RPMI8226 (cell line): ENCODE measurements at regions not wholly inside any gene's neighbourhood (a gene's known extent, or its start where the extent isn't known, plus 50 kb on each side); places are given as distances from the start of the nearest gene placed in this dataset.

ENCODE experiments used
- DNase-seq: peaks from one replicate; pipeline ENCODE4 v3.0.0-alpha.2; 2015

DNA sequence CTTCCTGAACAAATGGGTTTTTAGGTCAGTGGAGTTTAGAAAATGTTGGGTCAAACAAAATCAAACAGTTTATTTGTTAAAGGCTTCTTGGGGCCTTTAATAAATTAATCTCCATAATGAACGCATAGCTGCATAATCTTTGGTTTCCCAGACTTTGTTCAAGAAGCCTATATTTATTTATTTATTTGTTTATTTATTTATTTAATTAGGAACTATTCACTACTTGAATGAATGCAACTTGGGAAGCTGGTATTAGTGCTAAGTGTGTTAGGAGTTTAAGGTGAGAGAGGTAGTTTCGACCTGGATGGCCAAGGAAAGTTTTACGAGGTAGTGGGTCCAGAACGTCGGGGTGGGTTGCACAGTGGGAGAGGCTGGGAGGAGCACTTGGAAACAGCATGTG is 281.9 kb upstream of the C2CD4B start:
- no peak for DNase-seq

DNA sequence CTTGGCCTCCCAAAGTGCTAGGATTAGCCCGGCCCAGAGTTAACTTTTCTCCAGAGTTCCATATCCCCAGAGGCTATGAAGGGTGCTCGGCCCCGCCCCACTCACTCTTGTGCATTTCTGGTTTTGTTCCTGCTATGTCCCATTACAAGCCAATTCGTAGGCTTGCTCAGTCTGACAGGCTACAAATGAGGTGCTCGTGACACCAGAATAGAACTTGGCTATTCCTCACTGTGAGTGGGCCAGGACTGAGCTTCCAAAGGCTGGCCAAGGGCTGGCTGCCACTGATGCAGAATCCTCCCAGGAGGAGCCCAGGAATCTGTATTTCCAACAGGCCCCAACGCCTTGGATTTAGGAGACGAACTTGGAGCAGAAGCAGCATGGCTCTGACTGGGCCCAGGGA is 282.7 kb upstream of the C2CD4B start:
- DNase-seq: no peak

DNA sequence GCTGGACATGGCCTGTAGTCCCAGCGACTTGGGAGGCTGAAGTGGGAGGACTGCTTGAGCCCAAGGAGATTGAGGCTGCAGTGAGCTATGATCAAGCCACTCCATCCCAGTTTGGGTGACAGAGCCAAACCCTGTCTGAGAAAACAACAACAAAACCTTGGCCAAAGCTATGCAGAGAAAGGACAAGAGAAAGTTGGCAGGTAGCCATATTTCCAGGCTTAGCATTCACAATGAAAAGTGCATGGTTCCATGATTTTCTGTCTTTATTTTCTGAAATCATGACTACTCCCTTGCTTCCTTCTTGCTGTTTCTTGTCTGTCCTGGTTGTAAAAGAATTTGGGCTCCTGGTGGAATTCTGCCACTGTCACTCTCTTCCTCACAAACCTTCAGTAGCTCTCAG is 284.6 kb upstream of the C2CD4B start:
- DNase-seq: peak; percentile 29

DNA sequence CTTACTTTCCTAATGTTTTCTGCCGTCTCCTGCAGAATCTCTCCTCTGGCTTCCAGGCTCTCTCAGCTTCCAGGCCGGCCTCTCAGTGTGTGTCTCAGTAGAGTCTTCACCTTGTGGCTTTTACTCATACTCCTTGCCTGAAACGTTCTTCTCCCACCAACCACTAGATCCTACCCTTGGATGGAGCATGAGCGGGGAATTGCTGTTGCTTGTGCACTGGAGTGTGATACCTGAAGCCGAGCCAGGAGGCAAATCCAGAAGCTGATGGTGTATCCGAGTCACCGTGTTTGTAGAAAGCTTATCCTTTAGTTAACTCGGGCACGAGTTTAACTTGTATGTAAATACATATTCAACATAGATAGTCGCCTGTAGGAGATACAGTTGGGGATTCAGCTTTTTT is 285.0 kb upstream of the C2CD4B start:
- DNase-seq: no peak

DNA sequence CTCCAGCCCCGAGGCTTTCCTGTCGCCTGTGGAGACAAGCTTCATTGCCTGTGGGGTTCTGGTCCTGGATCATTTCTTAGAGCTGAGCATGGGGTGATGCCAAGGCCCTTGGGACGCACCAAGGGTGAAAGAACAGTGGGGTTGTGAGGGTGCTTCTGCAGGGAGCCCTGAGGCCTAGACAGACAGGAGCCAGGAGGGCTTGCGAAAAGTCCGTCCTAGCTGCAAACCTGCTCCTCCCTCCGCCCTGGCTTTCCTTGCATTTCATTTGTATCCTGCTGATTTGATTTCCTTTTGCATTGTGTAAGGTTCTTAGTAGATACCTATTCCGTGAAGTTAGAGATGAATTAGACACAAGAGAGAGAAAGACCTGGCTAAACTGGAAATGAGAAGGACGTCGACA is 286.9 kb upstream of the C2CD4B start:
- DNase-seq: no peak

DNA sequence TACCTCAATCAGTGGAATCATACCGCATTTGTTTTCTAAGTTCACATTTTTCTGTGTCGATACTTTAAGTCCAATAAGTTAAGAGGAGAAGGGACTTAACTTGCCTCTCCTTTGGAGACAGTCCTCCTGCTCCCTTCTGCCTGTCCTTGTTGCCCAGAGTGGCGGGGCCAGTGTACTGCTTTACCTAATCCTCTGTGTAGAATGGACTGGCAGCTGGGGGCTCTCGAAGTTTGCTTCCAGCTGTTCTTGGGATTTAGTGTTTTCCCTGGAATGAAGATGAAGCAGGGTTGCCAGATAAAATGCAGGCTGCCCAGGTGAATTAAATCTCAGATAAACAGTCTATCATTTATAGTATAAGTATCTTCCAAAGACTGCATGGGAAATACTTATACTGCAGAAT is 287.6 kb upstream of the C2CD4B start:
- no peak for DNase-seq

DNA sequence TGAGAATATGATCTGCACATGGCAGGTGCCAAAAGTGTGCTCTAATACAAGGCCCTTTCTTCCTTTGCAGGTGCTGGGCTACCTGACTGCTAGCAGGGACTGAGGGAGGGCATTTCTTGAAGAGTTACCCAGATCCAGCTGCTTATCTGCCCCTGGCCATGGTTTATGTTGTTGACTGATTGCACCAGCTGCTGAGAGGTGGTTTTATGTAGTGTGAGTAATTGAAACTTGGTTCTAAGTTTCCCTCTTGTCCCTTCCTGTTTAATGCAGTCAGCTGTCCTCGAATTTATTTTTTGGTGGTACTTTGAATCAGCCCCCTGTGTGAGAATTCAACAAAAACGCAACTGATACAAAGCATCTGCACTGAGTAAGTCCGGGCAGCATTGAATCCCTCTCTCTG is 288.3 kb upstream of the C2CD4B start:
- DNase-seq: peak; percentile 93

DNA sequence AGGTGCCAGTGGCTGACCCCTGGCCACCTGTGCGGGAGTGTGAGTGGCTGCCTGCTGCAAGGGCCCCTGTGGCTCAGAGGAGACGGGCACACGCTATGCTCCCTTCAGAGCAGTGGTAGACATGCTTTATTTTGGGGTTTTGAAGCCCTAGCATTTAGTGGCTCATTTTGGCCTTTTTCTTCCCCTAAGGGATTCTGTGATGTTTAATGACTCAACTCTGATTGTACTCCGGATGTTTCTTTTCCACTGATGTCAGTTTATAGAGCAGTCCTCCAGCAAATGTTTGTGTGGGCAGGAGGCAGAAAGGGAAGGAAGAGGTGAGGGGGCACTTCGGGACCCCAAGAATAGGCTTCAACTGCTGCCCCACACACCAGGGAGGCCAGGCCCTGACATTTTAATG is 288.9 kb upstream of the C2CD4B start:
- DNase-seq: peak; percentile 63

DNA sequence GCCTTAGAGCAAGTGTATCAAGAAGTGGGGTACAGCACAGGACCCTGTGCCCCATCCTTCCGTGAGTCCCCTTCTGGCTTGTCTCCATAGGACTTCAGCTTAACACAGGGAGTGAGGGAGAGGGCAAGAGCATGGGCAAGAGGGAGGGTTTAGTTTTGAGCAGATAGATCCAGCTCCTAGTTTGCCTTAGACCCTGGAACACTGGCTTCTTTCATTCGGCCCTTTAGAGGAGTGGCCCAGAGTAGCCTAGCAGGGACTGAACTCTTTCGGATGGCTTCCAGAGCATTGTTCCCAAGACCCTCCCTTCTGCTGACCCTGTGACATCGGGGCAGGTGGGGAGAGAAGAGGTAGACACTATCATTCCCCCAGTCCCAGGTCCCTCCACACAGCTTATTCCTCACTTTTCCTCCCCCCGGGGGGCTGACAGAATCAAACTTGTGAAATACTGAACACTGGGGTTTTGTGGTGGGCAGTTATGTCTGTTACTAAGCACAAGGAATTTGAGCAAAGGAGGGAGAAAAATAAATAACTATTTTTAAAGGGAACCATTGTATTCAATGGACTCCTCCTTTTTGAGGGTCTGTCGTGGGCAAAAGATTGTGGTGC is 289.6 kb upstream of the C2CD4B start:
- peak; percentile 31 for DNase-seq

DNA sequence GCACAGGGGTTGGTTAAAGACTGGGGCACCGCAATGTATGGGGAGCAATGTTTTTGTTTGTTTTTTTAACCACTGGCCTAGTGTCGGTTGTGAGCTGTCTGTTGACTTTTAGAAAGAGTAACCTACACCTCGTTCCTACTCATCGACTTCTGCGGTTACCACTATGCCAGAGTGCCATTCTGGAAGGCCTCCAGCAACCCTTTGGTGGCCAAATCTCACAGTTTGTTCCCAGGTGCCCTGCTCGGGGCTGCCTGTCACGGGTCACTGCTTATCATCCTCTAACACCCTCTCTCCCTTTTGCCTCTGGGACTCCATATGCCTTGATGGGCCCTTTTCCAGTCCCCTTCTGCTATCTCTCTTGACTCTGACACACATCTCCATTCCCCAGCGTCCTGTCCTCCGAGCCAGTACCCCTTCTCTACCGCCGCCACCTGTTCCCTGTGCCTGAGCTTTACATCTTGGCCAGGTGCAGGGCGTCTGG is 290.4 kb upstream of the C2CD4B start:
- peak; percentile 97 for DNase-seq

DNA sequence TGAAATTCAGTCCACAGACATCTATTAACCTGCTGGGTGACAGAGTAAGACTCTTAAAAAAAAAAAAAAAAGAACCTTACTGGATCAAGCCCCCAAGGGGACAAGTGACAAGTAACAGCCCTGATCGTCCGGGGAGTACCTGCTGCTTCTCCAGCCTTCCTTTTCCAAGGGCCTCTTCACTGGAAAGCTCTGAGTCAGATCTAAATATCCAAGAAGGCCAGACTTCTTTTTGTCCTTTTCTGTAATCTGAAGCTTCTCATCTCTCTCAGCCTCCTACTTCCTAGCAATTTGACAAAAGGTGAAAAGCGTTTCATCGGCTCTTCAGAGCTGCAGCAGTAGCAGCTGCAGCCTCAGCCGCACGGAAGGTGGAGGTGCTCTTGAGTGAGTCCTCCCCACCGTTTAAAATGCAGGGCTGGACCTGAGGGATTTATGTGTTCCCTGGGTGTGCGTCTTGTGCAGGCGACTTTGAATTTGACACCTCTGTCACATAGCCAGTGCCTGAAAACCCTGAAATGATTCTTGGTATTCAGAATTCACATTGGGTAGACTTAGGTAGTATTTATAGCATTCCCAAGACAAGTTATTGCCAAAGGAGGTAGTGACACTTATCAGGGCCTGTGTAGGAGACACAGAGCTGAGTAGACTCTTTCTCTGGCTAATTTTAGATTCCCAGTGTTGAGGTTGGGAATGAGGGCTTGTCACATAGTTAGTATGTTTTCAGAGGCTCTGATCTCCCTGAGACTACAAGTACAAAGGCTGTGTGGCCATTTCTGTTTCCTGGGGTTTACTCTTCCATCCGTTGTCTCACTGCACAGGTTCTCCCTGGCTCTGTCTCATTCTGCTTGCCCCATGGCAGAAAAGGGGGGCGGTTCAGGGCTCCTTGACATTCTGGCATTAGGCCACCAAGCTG is 291.2 kb upstream of the C2CD4B start:
- DNase-seq: peak; percentile 90

DNA sequence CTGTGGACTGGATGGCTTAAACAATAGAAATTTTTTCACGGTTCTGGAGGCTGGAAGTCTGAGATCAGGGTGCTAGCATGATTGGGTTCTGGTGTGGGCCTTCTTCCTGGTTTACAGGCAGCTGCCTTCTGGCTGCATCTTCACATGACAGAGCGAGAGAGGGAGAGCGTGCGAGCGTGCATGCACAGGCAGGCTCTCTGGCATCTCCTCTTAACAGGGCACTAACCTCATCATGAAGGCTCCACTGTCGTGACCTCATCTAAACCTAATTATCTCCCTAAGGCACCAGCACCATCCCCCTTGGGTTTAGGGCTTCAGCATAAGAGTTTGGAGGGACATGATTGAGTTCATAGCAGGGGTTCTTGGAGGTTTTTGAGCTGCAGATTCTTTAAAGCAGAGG is 292.0 kb upstream of the C2CD4B start:
- peak; percentile 65 for DNase-seq

DNA sequence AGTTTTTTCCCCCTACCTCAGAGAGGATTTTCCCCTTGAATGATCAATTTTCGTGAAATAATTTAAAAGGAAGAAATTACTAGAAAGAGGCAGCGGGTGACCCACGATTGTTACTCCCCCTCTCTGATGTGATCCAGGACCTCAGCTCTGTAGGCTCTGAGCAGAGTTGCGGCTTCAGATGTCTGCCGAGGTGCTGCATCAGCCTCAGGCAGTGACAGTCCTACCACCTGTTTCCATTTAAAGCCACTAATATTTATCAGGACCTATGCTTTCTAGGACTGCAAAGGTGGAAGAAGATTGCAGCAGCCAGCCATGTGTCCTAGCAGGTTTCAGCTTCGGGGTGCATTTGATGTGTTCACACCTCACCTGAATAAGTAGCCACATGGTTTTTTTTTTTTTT is 294.8 kb upstream of the C2CD4B start:
- DNase-seq: no peak

DNA sequence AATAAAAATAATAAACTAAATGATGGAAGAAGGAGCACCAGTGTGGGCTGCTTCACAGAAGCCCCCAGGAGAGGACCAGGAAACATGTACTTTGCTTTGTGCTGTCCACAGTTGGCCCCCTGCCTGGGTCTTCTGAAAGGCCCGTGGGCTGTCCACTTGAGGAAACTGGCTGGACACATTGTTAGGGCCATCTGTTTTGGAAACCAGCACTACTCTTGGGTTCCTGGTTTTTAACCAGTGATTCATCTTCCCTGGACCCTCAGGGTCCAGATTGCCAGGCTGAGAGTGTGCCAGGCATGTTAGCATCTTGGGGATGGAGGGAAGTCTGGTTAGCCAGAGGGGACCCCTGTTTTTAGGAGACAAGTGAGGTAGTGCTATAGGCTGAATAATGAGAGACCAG is 297.2 kb upstream of the C2CD4B start:
- DNase-seq: no peak

DNA sequence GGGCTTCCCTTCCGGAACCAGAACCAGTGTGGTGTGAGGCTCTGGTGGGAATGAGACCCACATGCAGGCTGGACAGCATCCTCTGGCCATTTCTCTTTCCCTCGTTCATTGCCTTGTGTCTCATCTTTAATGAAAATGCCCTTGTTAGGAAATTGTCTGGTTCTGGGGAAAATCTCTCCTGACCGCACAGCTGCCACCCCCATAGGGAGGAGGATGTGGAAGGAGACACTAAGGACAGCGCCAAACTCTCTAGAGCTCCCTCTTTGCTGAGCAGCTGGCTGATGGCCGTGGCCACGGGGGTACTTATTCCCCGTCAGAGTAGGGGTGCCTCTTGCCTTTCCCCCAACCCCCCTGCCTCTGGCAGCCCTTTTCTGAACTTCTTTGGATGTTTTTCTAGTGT is 297.6 kb upstream of the C2CD4B start:
- no peak for DNase-seq

DNA sequence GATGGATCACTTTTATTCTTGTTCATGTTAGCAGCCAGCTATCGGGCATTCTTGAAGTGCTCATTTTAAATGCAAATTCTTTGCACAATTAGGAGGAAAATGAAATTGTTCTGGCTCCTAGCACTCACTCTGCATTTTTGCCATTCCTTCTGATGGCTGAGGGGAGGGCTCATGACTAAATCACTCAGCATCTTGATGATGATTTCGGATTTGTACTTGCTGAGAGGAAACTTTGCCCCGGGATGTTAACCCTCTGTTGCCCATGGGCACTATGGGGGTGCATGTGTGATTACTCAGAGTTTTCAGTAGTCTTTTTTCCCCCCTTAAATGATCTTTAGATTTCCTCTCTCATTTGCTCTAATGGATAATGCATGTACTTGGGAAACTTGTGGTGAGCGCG is 299.6 kb upstream of the C2CD4B start:
- no peak for DNase-seq

DNA sequence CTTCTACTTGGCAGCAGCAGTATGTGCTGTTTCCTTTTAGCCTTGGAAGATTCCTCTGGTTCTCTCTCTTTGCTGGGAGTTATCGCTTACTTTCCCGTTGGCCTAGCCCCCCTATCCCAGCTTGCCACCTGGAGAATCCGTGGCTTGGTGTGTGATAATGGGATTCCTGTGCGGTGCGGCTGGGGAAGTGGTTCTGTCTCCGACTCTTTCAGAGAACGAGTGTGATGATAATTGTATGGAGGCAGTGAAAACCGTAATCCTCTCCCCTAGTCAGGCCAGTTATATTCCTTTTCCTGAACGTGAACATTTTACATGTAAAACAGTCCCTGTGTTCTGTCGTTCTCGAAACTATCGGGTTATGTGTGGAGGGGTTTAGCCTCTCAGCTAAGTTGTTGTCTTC is 300.1 kb upstream of the C2CD4B start:
- DNase-seq: no peak

DNA sequence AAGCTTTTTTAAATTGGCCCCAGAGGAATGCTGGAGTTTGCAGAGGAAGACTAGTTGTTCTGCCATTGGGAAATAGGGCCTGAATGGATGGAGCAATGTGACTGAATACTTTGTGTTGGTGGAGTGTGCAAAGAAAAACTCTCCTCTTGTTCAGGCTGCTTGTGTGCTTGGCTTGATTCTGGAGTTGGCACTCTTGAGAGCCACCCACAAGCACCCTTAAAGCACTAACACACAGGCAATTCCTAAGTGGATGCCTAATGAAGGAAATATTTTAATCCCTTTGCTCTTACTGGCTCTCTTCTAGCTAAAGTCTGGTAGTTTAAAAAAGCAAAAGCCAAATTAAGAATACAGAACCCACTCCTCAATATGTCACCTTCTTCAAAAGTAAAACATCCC is 304.4 kb upstream of the C2CD4B start:
- no peak for DNase-seq

DNA sequence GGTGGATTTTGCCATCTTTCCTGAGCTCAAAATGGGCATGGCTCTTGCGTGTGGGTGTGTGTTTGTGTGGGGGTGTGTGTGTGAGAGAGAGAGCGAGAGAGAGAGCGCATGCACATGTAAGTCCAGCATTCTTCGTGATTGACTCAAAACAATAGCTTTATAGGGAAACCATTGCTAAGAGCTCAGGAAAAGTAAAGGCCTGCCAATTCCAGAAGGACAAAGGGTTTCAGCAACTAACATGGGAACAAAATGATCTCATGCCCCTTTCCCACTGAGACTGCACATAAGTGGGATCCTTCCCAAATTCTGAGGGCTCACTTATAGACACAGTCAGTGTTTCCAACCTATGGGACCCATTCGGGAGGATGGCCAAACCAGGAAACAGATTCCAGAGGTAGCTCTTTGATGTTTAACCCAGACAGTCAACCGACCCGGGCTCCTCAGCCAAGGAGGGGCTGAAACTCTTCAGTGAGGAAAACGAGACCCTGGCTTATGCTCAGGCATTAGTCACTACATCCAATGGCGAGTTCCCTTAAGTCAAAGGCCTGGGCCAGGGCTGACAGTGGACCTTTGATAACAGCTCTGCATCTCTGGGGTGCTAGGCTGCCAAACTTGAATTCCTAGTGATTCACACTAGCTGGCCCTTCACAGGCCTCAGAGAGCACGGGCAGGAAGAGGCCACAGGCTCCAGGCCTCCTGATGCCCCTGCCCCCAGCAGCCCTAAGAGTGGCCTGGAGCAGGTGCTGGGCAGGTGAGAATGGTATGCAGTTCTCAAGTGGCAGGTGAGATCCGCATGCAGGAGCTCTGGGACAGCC is 305.0 kb upstream of the C2CD4B start:
- no peak for DNase-seq

DNA sequence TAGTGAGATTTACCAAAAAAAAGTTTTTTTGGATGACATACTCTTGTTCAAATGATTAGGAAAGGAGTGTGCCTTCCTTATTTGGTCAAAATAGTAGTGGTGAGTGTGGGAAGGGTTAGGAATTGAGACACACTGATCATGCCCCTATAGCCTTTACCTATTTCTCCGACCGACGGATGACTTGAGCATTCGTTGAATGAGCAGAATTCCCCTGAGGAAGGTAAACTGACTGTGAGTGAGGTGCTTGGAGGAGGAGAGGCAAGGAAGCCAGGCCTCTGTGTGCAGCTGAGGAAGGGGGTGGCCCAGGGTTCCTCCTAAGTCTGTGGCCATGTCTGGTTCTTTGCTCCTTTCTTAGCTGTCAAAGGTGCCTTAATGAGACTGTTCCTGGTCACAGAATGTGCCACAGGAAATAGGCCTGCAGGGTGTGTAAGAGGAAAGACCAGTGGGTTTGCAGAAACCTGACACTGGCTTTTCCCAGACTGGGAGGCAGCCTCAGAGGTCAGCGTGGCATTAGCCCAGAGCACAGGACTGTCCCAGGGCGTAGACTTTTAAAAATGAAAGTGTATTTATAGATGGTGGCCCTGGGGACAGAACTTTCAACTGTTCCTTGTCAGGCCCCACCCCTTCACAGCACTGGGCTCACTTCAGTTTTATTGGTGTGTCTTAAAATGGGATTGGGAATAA is 307.7 kb upstream of the C2CD4B start:
- no peak for DNase-seq

DNA sequence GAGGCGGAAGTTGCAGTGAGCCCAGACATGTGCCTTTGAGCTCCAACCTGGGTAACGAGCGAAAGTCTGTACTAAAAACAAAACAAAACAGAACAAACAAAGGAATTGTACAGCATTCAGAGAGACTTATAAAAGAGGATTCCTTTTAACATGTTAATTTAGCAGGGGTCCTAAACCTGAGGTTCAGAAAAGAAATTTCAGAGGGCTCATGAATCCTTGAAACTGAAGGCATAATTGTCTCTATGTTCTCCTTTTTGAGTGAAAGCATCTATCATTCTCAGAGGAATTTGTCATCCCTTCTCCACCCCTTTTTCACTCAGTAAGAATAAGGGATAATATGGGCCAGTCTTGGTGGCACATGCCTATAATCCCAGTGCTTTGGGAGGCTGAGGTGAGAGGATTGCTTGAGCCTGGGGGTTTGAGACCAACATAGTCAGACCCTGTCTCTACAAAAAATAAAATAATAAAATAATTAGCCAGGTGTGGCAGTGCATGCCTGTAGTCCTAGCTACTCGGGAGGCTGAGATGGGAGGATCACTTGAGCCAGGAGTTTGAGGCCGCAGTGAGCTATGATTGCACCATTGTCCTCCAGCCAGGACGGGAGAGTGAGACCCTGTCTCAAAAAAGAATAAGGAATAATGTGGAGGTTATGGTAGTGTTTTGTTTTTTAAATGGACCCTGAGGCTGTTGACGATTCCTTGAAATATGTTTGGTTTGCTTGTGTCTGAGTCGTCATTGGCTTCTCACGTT is 309.1 kb upstream of the C2CD4B start:
- no peak for DNase-seq

DNA sequence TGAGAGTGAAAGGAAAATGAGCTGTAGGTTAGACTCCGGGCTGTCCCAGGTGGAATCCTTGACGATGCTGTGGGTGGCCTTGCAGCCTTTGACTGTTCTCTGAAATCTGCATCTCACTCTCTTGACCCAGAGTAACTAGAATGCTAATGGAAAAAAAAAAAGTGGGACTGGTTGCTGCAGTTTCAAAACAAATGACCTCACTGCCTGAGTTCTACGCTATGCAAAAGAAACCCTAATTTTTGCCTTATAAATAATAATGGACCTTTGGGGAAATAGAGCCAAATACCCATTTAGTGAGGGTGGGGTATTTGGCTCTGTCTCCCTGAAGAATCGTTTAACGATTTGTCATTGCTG is 309.7 kb upstream of the C2CD4B start:
- no peak for DNase-seq
